Heart left ventricle (tissue), 16 donors: ENCODE measurements at regions not wholly inside any gene's neighbourhood (a gene's known extent, or its start where the extent isn't known, plus 50 kb on each side); places are given as distances from the start of the nearest gene placed in this dataset.

ENCODE experiments used
- ATAC-seq, 4 donors: fragments of 200-7000 bp; cut with Tn5 transposase; one replicate each; pipeline ENCODE4 v1.9.1; 2020 to 2022; ENCODE audit warnings: moderate library complexity in 4 of 4, mild to moderate bottlenecking in 3 of 4, moderate number of reproducible peaks in 1 of 4
- DNase-seq, 5 donors: peaks; one replicate each; pipeline ENCODE4 v3.0.0-alpha.2; 2020
- H3K27ac ChIP-seq, 12 donors: fragments of 200-600 bp; sonication (generic) in 4 of 12; one replicate each; pipeline versions ENCODE4 v1.5.0 to v1.8.0; 2016 to 2022; ENCODE audit warnings: mild to moderate bottlenecking in 2 of 12
- H3K27me3 ChIP-seq, 9 donors: fragments of 200-600 bp; sonication (generic) in 2 of 9; one replicate each; pipeline versions ENCODE4 v1.5.1 to v1.8.0; 2016 to 2022; ENCODE audit warnings: mild to moderate bottlenecking in 3 of 9
- H3K36me3 ChIP-seq, 9 donors: fragments of 200-600 bp; sonication (generic) in 2 of 9; one replicate each; pipeline versions ENCODE4 v1.5.0 to v1.8.0; 2018 to 2022; ENCODE audit warnings: mild to moderate bottlenecking in 2 of 9
- H3K4me1 ChIP-seq, 12 donors: fragments of 200-600 bp; sonication (generic) in 4 of 12; one replicate each; pipeline versions ENCODE4 v1.5.0 to v1.8.0; 2016 to 2022; ENCODE audit warnings: mild to moderate bottlenecking in 3 of 12
- H3K4me3 ChIP-seq, 12 donors: fragments of 200-600 bp; sonication (generic) in 4 of 12; one replicate each; pipeline versions ENCODE4 v1.5.0 to v1.8.0; 2017 to 2022; ENCODE audit warnings: mild to moderate bottlenecking in 9 of 12, moderate library complexity in 4 of 12
- H3K9me3 ChIP-seq, 12 donors: fragments of 200-600 bp; sonication (generic) in 4 of 12; one replicate each; pipeline versions ENCODE4 v1.5.0 to v1.8.0; 2016 to 2022; ENCODE audit warnings: mild to moderate bottlenecking in 1 of 12
- POLR2A ChIP-seq, 2 donors: fragments of 450-650 bp; IDR thresholded peaks; one replicate each; pipeline ENCODE4 v1.6.1; 2017; ENCODE audit warnings: antibody characterized with exemption in 2 of 2, mild to moderate bottlenecking in 2 of 2, moderate library complexity in 2 of 2
- WGBS, 4 donors: extraction: QIAGEN DNeasy Blood & Tissue Kit in 2 of 4; methylation state at CpG; one replicate each; pipeline versions ENCODE4 v1.1.5 to v1.1.7; 2013 to 2018; 5-methylcytosine and 5-hydroxymethylcytosine counted together
- intact Hi-C, 10 donors: fragments of 100-400 bp; cut with DNase I; formaldehyde crosslinking; loops; one replicate each; pipeline versions ENCODE4 v1.11.1 to v1.14.2; 2022
- TF ChIP-seq, protein P1 (sequence below), 12 donors: fragments of 200-600 bp; sonication (generic) in 4 of 12; IDR thresholded peaks; one replicate each; pipeline versions ENCODE4 v1.5.0 to v1.8.0; 2018 to 2022; ENCODE audit warnings: antibody characterized with exemption in 12 of 12, mild to moderate bottlenecking in 5 of 12
- donor health status: ischemic (EF 13 %, LVEDD 7.1; RV severe dilation, severe dysfunction).
- donor health status: healthy with polysubstance abuse.
- donor health status: DM: no; HTN: yes; CAD: no.
- donor health status: DM: no; HTN: no; CAD: no.
- donor health status: ischemic (EF 25% LVEDD 6.9; RV normal size, moderate dysfunction).
- donor health status: ischemic (EF 25% LVEDD 5.7; RV mildly dilated, moderate dysfunction).
- donor health status: healthy.
- donor health status: DM: yes; HTN: yes; CAD: no.
- donor health status: ischemic (EF 35%, LVEDD 5.7; RV mildly dilated, moderate dysfunction).
- donor health status: nonischemic (EF 11% LVEDD 7.7; RV severe dilation, severe dysfunction).
- donor health status: DM: yes; HTN: yes; CAD: no.
- donor health status: PGD.
- donor health status: ischemic (EF 29% LVEDD 5.4; RV normal size, mild dysfunction).
- donor health status: nonischemic (EF 23%, LVEDD 6.1; RV moderate dilation, normal function).

DNA sequence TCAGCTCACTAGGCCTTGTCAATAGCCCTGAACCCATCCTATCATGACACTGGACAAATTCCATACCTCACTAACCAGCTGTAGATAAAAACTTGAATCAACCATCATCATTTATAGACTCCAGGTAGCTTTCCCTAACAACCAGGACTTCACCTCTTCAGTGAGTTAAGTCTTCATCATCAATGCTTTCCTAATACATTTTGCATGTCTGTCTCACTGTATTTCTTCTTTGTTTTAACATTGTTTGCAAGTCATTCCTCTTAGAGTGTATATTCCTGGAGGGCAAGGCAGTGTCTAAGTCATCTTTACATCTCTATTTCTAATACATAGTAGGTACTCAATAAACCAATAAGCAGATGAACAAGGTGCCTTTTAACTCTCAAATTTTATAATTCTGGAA is 123.4 kb upstream of the RFC3 start:
- TF ChIP-seq POLR2A (IDR thresholded peaks at IDR 0.05), result no peak
- TF ChIP-seq, protein P1, sequence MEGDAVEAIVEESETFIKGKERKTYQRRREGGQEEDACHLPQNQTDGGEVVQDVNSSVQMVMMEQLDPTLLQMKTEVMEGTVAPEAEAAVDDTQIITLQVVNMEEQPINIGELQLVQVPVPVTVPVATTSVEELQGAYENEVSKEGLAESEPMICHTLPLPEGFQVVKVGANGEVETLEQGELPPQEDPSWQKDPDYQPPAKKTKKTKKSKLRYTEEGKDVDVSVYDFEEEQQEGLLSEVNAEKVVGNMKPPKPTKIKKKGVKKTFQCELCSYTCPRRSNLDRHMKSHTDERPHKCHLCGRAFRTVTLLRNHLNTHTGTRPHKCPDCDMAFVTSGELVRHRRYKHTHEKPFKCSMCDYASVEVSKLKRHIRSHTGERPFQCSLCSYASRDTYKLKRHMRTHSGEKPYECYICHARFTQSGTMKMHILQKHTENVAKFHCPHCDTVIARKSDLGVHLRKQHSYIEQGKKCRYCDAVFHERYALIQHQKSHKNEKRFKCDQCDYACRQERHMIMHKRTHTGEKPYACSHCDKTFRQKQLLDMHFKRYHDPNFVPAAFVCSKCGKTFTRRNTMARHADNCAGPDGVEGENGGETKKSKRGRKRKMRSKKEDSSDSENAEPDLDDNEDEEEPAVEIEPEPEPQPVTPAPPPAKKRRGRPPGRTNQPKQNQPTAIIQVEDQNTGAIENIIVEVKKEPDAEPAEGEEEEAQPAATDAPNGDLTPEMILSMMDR (IDR thresholded peaks at IDR 0.05), result no peak
- Histone ChIP-seq H3K27ac (no peak overlapping the region), H3K9me3 (no peaks in the 10 kb centered on the region), H3K27me3 (no peaks in the 10 kb centered on the region), H3K4me1 (no peaks in the 10 kb centered on the region), H3K36me3 (no peaks in the 10 kb centered on the region), H3K4me3 (no peak overlapping the region)
- ATAC-seq (no peak), DNase-seq (no peak)
- intact Hi-C loops, result no loop called here

- H3K27me3 ChIP-seq, result no peaks in the 10 kb centered on the region
- no peaks in the 10 kb centered on the region for H3K36me3 ChIP-seq
- no peak overlapping the region for H3K4me3 ChIP-seq
- H3K27ac ChIP-seq, result no peak overlapping the region
- TF ChIP-seq POLR2A (IDR thresholded peaks at IDR 0.05), result no peak
- TF ChIP-seq, protein P1 (IDR thresholded peaks at IDR 0.05), result no peak
- 44 to 98% (median 96%) methylated on average over 1 of the region's 1 CpG for WGBS, 4 donors
- DNase-seq (no peak), ATAC-seq (no peak)
- H3K9me3 ChIP-seq, result no peaks in the 10 kb centered on the region
- no peaks in the 10 kb centered on the region for H3K4me1 ChIP-seq
- intact Hi-C loops, result no loop called here
These were observed 121.4 kb upstream of the RFC3 start for GRCh38 chr13:33696530-33696929.

DNA sequence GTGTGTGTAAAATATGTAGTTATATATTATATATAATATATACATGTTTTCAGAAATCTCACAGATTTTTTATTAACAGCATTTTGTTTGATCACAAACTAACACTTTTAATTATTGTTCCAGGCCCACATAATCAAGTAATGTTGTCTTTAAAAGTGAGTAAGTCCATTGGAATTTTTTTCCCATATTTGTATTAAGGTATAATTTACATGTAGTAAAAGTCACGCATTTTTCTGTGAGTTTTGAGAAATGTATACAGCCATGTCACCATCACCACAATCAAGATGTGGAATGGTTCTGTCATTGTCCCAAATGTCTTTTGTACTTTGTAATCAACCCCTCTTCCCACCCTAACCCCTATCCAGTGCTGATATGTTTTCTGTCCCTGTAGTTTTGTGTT is 120.0 kb upstream of the RFC3 start:
- no peak overlapping the region for H3K27ac ChIP-seq
- 91 to 98% (median 94%) methylated on average over 1 of the region's 1 CpG for WGBS, 4 donors
- no peaks in the 10 kb centered on the region for H3K4me1 ChIP-seq
- TF ChIP-seq POLR2A (IDR thresholded peaks at IDR 0.05), result no peak
- TF ChIP-seq, protein P1 (IDR thresholded peaks at IDR 0.05), result no peak
- no peaks in the 10 kb centered on the region for H3K27me3 ChIP-seq
- intact Hi-C loops, result no loop called here
- H3K36me3 ChIP-seq, result no peaks in the 10 kb centered on the region
- DNase-seq, result no peak
- no peak overlapping the region for H3K4me3 ChIP-seq
- peaks cover 0 to 3% (median 0%) of the 10 kb centered on the region in 12 donors for H3K9me3 ChIP-seq
- ATAC-seq, result no peak

DNA sequence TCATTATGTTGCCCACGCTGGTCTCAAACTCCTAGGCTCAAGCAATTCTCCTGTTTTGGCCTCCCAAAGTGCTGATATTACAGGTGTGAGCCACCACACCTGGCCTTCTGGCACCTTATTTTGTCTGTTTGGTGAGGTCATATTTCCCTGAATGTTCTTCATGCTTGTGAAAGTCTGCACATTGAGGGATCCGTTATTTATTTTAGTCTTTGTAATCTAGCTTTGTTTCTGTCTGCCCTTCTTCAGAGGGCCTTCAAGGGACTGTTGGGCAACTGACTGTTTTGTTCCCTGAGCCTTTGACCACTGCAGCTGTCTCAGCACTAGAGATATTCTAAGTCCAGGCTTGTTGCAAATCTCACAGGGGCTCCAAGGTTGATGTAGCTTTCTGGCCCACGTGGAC is 110.5 kb upstream of the RFC3 start:
- WGBS, 4 donors, result 77 to 97% (median 94%) methylated on average over 3 of the region's 3 CpGs
- no peak overlapping the region for H3K4me3 ChIP-seq
- DNase-seq (no peak), ATAC-seq (no peak)
- H3K9me3 ChIP-seq, result peaks cover 0 to 48% (median 19%) of the 10 kb centered on the region in 12 donors
- H3K27ac ChIP-seq, result no peak overlapping the region
- H3K36me3 ChIP-seq, result no peaks in the 10 kb centered on the region
- TF ChIP-seq, protein P1 (IDR thresholded peaks at IDR 0.05), result no peak
- no peak for TF ChIP-seq POLR2A (IDR thresholded peaks at IDR 0.05)
- intact Hi-C loops, result no loop called here
- H3K4me1 ChIP-seq, result peaks cover 0 to 2% (median 0%) of the 10 kb centered on the region in 12 donors
- no peaks in the 10 kb centered on the region for H3K27me3 ChIP-seq
